ENCODE measurements at regions not wholly inside any gene's neighbourhood (a gene's known extent, or its start where the extent isn't known, plus 50 kb on each side); places are given as distances from the start of the nearest gene placed in this dataset.

DNA sequence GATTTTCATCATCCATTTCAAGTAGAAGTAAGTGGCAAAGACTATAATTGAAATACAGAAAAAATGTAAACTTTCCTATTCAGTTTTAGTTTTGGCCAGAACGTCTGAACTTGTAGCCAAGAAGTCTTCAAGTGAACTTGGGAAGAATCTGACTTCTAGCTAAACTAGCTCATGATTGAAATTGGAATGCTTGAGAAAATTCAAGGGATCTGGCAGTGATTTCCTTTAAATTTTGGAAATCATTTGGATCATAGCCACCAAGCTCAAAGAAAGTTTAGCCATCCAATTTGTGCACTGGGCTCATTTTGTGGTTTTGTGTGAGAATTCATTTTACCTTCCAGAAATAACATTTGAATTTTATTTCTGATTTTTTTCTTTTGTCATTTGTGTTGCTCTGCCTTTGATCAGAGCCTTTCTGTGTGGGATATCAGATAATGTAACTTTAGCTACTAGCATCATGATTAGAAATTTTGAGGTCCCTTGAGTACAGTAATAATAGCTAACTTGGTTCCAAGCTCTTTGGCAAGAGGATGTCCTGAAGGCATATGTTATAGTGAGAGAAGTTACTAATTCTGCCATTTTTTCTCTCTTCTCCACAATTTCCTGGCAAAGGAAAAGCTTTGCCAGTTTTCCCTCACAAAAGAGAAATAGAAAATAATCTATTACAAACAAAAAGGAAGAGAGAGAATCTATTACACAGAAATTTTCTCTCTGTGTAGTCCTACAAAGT, 2123.7 kb upstream of the RAG2 start:
- TF ChIP-seq, protein P1, sequence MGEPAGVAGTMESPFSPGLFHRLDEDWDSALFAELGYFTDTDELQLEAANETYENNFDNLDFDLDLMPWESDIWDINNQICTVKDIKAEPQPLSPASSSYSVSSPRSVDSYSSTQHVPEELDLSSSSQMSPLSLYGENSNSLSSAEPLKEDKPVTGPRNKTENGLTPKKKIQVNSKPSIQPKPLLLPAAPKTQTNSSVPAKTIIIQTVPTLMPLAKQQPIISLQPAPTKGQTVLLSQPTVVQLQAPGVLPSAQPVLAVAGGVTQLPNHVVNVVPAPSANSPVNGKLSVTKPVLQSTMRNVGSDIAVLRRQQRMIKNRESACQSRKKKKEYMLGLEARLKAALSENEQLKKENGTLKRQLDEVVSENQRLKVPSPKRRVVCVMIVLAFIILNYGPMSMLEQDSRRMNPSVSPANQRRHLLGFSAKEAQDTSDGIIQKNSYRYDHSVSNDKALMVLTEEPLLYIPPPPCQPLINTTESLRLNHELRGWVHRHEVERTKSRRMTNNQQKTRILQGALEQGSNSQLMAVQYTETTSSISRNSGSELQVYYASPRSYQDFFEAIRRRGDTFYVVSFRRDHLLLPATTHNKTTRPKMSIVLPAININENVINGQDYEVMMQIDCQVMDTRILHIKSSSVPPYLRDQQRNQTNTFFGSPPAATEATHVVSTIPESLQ (CRISPR knock-in tag; conservative IDR thresholded peaks at IDR 0.05): no peak
- no peak for TF ChIP-seq NR2C2 (CRISPR knock-in tag; IDR thresholded peaks at IDR 0.05; ENCODE audit: borderline replicate concordance)
- TF ChIP-seq SNAI1 (CRISPR knock-in tag; IDR thresholded peaks at IDR 0.05; ENCODE audit: borderline replicate concordance): no peak
- TF ChIP-seq HNRNPH1 (optimal IDR thresholded peaks at IDR 0.05; ENCODE audit: low read depth, low read length): no peak
- TF ChIP-seq, protein P2, sequence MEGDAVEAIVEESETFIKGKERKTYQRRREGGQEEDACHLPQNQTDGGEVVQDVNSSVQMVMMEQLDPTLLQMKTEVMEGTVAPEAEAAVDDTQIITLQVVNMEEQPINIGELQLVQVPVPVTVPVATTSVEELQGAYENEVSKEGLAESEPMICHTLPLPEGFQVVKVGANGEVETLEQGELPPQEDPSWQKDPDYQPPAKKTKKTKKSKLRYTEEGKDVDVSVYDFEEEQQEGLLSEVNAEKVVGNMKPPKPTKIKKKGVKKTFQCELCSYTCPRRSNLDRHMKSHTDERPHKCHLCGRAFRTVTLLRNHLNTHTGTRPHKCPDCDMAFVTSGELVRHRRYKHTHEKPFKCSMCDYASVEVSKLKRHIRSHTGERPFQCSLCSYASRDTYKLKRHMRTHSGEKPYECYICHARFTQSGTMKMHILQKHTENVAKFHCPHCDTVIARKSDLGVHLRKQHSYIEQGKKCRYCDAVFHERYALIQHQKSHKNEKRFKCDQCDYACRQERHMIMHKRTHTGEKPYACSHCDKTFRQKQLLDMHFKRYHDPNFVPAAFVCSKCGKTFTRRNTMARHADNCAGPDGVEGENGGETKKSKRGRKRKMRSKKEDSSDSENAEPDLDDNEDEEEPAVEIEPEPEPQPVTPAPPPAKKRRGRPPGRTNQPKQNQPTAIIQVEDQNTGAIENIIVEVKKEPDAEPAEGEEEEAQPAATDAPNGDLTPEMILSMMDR (CRISPR knock-in tag; IDR thresholded peaks at IDR 0.05): no peak
- TF ChIP-seq TBX3 (IDR thresholded peaks at IDR 0.05; ENCODE audit: borderline replicate concordance): no peak
- TF ChIP-seq SCMH1 (CRISPR knock-in tag; IDR thresholded peaks at IDR 0.05; ENCODE audit: borderline replicate concordance): no peak
- no peak for TF ChIP-seq ZNF143 (CRISPR knock-in tag; IDR thresholded peaks at IDR 0.05)

Measured in HepG2 (cell line).